ENCODE measurements at regions not wholly inside any gene's neighbourhood (a gene's known extent, or its start where the extent isn't known, plus 50 kb on each side); places are given as distances from the start of the nearest gene placed in this dataset.

DNA sequence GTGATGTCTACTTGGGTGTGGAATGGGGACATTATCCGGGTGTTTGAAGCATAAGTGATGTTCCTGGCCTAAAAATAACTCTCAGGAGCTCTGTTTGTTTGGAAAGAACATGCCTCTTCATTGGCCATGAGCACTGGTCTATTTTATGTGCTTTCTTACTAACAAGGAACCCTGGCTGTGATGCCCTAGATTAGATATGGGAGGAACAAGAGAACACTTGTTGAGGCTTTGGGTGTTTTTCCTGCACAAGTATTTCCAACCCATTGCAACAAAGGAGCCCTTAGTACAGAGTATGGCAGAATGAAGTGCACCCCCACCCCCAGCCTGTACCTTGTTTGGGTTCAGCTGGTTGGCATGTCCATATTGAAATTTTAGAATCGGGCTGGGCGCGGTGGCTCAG is 95.9 kb downstream of the SLC4A3 start:
- TF ChIP-seq, protein P1, sequence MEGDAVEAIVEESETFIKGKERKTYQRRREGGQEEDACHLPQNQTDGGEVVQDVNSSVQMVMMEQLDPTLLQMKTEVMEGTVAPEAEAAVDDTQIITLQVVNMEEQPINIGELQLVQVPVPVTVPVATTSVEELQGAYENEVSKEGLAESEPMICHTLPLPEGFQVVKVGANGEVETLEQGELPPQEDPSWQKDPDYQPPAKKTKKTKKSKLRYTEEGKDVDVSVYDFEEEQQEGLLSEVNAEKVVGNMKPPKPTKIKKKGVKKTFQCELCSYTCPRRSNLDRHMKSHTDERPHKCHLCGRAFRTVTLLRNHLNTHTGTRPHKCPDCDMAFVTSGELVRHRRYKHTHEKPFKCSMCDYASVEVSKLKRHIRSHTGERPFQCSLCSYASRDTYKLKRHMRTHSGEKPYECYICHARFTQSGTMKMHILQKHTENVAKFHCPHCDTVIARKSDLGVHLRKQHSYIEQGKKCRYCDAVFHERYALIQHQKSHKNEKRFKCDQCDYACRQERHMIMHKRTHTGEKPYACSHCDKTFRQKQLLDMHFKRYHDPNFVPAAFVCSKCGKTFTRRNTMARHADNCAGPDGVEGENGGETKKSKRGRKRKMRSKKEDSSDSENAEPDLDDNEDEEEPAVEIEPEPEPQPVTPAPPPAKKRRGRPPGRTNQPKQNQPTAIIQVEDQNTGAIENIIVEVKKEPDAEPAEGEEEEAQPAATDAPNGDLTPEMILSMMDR (IDR thresholded peaks at IDR 0.05) = no peak
- no peak for TF ChIP-seq POLR2A (IDR thresholded peaks at IDR 0.05)
